Brain microvascular endothelial cell (primary cell): ENCODE measurements at regions not wholly inside any gene's neighbourhood (a gene's known extent, or its start where the extent isn't known, plus 50 kb on each side); places are given as distances from the start of the nearest gene placed in this dataset.

Experiments used
- DNase-seq: peaks from one replicate; pipeline ENCODE4 v3.0.0-alpha.2; 2020
- H3K27ac ChIP-seq: fragments of 250-450 bp; sonication (Bioruptor Pico); 2 replicates; pipeline ENCODE4 v1.5.1; 2020; ENCODE audit warnings: mild to moderate bottlenecking, moderate library complexity
- H3K27me3 ChIP-seq: fragments of 250-450 bp; sonication (Bioruptor Pico); replicated peaks from 2 replicates; pipeline ENCODE4 v1.5.1; 2020; ENCODE audit warnings: mild to moderate bottlenecking
- H3K36me3 ChIP-seq: fragments of 250-450 bp; sonication (Bioruptor Pico); replicated peaks from 2 replicates; pipeline ENCODE4 v1.5.1; 2020; ENCODE audit warnings: mild to moderate bottlenecking
- H3K4me3 ChIP-seq: 2 replicates; pipeline ENCODE4 v1.5.1; 2011; ENCODE audit warnings: low read depth, mild to moderate bottlenecking, control low read depth, low read length, moderate library complexity
- CTCF ChIP-seq: IDR thresholded peaks from 2 replicates; pipeline ENCODE4 v1.5.1; 2011; ENCODE audit warnings: low read depth, mild to moderate bottlenecking, moderate library complexity, low read length, control low read depth, inconsistent platforms; ENCODE audit errors: missing control alignments
- in situ Hi-C: cut with HindIII; loops from 2 replicates; pipeline ENCODE4 v1.10.0; 2017; ENCODE audit warnings: low sequenced_read_pairs, low pct_ligation_motif_present

- in situ Hi-C loops, result no loop called here
- no peak overlapping the region for H3K27ac ChIP-seq
- no peak for TF ChIP-seq CTCF
- no peak for DNase-seq
- no peak overlapping the region for H3K4me3 ChIP-seq
- H3K27me3 ChIP-seq, result peaks cover 2% of the 10 kb centered on the region
- no peaks in the 10 kb centered on the region for H3K36me3 ChIP-seq
Measured at GRCh38 chr5:38131686-38132085, 126.7 kb upstream of the EGFLAM start.

GRCh38 chr5:38124321-38124720 lies 134.0 kb upstream of the EGFLAM start:
- Histone ChIP-seq H3K27ac (no peak overlapping the region), H3K36me3 (no peaks in the 10 kb centered on the region), H3K27me3 (peaks cover 2% of the 10 kb centered on the region), H3K4me3 (no peak overlapping the region)
- no peak for DNase-seq
- TF ChIP-seq CTCF, result no peak
- in situ Hi-C loops, result no loop called here

GRCh38 chr5:38121420-38121819 lies 136.9 kb upstream of the EGFLAM start:
- in situ Hi-C loops, result no loop called here
- Histone ChIP-seq H3K27me3 (no peaks in the 10 kb centered on the region), H3K36me3 (no peaks in the 10 kb centered on the region), H3K4me3 (no peak overlapping the region), H3K27ac (no peak overlapping the region)
- no peak for TF ChIP-seq CTCF
- no peak for DNase-seq

- H3K36me3 ChIP-seq, result no peaks in the 10 kb centered on the region
- DNase-seq, result no peak
- in situ Hi-C loops, result no loop called here
- H3K27me3 ChIP-seq, result no peaks in the 10 kb centered on the region
- H3K27ac ChIP-seq, result no peak overlapping the region
- no peak for TF ChIP-seq CTCF
- no peak overlapping the region for H3K4me3 ChIP-seq
Measured at GRCh38 chr5:38119836-38120235, 138.5 kb upstream of the EGFLAM start.

GRCh38 chr5:38117784-38118479 lies 140.4 kb upstream of the EGFLAM start:
- no peak for DNase-seq
- H3K4me3 ChIP-seq, result no peak overlapping the region
- no peak overlapping the region for H3K27ac ChIP-seq
- in situ Hi-C loops, result no loop called here
- TF ChIP-seq CTCF, result no peak
- H3K27me3 ChIP-seq, result no peaks in the 10 kb centered on the region
- H3K36me3 ChIP-seq, result no peaks in the 10 kb centered on the region

GRCh38 chr5:38115318-38115827 lies 143.0 kb upstream of the EGFLAM start:
- Histone ChIP-seq H3K36me3 (no peaks in the 10 kb centered on the region), H3K27ac (no peak overlapping the region), H3K4me3 (no peak overlapping the region), H3K27me3 (no peaks in the 10 kb centered on the region)
- DNase-seq, result no peak
- TF ChIP-seq CTCF, result no peak
- in situ Hi-C loops, result no loop called here
